ENCODE measurements at regions not wholly inside any gene's neighbourhood (a gene's known extent, or its start where the extent isn't known, plus 50 kb on each side); places are given as distances from the start of the nearest gene placed in this dataset.
"Not testable (repeated sequence)": the region's sequence is repeated elsewhere in the genome, so short reads cannot be mapped to it uniquely, and the experiment has no call there.

- intact Hi-C loops (cut with DNase I) = no loop called here
- Histone ChIP-seq H3K36me3 (no peaks in the 10 kb centered on the region), H3K27me3 (no peaks in the 10 kb centered on the region), H3K9me3 (no peaks in the 10 kb centered on the region), H3K4me3 (no peak overlapping the region), H3K4me1 (no peaks in the 10 kb centered on the region), H3K27ac (replicated peaks in 1 of 4) (no peak overlapping the region)
- WGBS = 45% methylated on average over 2 of the region's 2 CpGs
- DNase-seq (ENCODE audit: extremely low spot score) = no peak
- no peak for TF ChIP-seq EP300 (IDR thresholded peaks at IDR 0.05)
- no peak for TF ChIP-seq CTCF (IDR thresholded peaks at IDR 0.05)
- no peak for TF ChIP-seq POLR2AphosphoS5 (IDR thresholded peaks at IDR 0.05)
- TF ChIP-seq POLR2A (IDR thresholded peaks at IDR 0.05; ENCODE audit: low read depth) = no peak
Observed at GRCh38 chr5:13585324-13585723, 359.2 kb downstream of the DNAH5 start.

GRCh38 chr5:13581914-13582313 lies 362.6 kb downstream of the DNAH5 start:
- DNase-seq (ENCODE audit: extremely low spot score) = no peak
- H3K27ac ChIP-seq (replicated peaks in 1 of 4) = no peak overlapping the region
- WGBS = 89% methylated on average over 7 of the region's 7 CpGs
- H3K4me3 ChIP-seq = no peak overlapping the region
- no peaks in the 10 kb centered on the region for H3K36me3 ChIP-seq
- no peaks in the 10 kb centered on the region for H3K4me1 ChIP-seq
- intact Hi-C loops (cut with DNase I) = no loop called here
- H3K27me3 ChIP-seq = no peaks in the 10 kb centered on the region
- TF ChIP-seq POLR2AphosphoS5 (IDR thresholded peaks at IDR 0.05) (no peak), CTCF (IDR thresholded peaks at IDR 0.05) (no peak), POLR2A (IDR thresholded peaks at IDR 0.05; ENCODE audit: low read depth) (no peak), EP300 (IDR thresholded peaks at IDR 0.05) (no peak)
- H3K9me3 ChIP-seq = no peaks in the 10 kb centered on the region

- no peak for TF ChIP-seq POLR2AphosphoS5 (IDR thresholded peaks at IDR 0.05)
- TF ChIP-seq CTCF (IDR thresholded peaks at IDR 0.05) = no peak
- TF ChIP-seq EP300 (IDR thresholded peaks at IDR 0.05) = no peak
- TF ChIP-seq POLR2A (IDR thresholded peaks at IDR 0.05; ENCODE audit: low read depth) = no peak
- WGBS = 65% methylated on average over 5 of the region's 5 CpGs
- intact Hi-C loops (cut with DNase I) = no loop called here
- Histone ChIP-seq H3K9me3 (no peaks in the 10 kb centered on the region), H3K36me3 (no peaks in the 10 kb centered on the region), H3K4me3 (no peak overlapping the region), H3K4me1 (no peaks in the 10 kb centered on the region), H3K27ac (replicated peaks in 1 of 4) (no peak overlapping the region), H3K27me3 (no peaks in the 10 kb centered on the region)
- no peak for DNase-seq (ENCODE audit: extremely low spot score)
Observed at GRCh38 chr5:13581132-13581531, 363.4 kb downstream of the DNAH5 start.

GRCh38 chr5:13580058-13580457 lies 364.4 kb downstream of the DNAH5 start:
- WGBS = 88% methylated on average over 5 of the region's 5 CpGs
- TF ChIP-seq EP300 (IDR thresholded peaks at IDR 0.05) (no peak), POLR2A (IDR thresholded peaks at IDR 0.05; ENCODE audit: low read depth) (no peak), CTCF (IDR thresholded peaks at IDR 0.05) (no peak), POLR2AphosphoS5 (IDR thresholded peaks at IDR 0.05) (no peak)
- H3K4me3 ChIP-seq = no peak overlapping the region
- intact Hi-C loops (cut with DNase I) = no loop called here
- no peak overlapping the region for H3K27ac ChIP-seq (replicated peaks in 1 of 4)
- H3K27me3 ChIP-seq = no peaks in the 10 kb centered on the region
- no peaks in the 10 kb centered on the region for H3K9me3 ChIP-seq
- no peaks in the 10 kb centered on the region for H3K36me3 ChIP-seq
- DNase-seq (ENCODE audit: extremely low spot score) = no peak
- H3K4me1 ChIP-seq = no peaks in the 10 kb centered on the region

GRCh38 chr5:13579091-13579490 lies 365.4 kb downstream of the DNAH5 start:
- H3K9me3 ChIP-seq; H3K27ac ChIP-seq (replicated peaks in 1 of 4); H3K27me3 ChIP-seq; H3K4me3 ChIP-seq; DNase-seq (ENCODE audit: extremely low spot score); H3K36me3 ChIP-seq; H3K4me1 ChIP-seq; intact Hi-C loops (cut with DNase I): not testable (repeated sequence)
- 77% methylated on average over 9 of the region's 9 CpGs for WGBS

GRCh38 chr5:13578311-13579039 lies 366.0 kb downstream of the DNAH5 start:
- H3K27me3 ChIP-seq; DNase-seq (ENCODE audit: extremely low spot score); H3K36me3 ChIP-seq; H3K27ac ChIP-seq (replicated peaks in 1 of 4); H3K4me3 ChIP-seq; H3K4me1 ChIP-seq; H3K9me3 ChIP-seq; intact Hi-C loops (cut with DNase I): not testable (repeated sequence)
- WGBS = 84% methylated on average over 47 of the region's 48 CpGs

Data from esophagus muscularis mucosa (tissue), 4 donors.